HEK293T (cell line): ENCODE measurements at regions not wholly inside any gene's neighbourhood (a gene's known extent, or its start where the extent isn't known, plus 50 kb on each side); places are given as distances from the start of the nearest gene placed in this dataset.

Experiments
- CTCF ChIA-PET: fragments of 350-600 bp; formaldehyde crosslinking; extraction: SDS; loops from one replicate; lab custom pipeline; 2021; ENCODE audit warnings: antibody characterized with exemption, inconsistent platforms; lab: Yijun Ruan, JAX
- POLR2A ChIA-PET: fragments of 350-600 bp; formaldehyde crosslinking; extraction: SDS; loops from one replicate; lab custom pipeline; 2020; ENCODE audit warnings: antibody characterized with exemption, inconsistent platforms; lab: Yijun Ruan, JAX
- DNase-seq: peaks from one replicate; pipeline ENCODE4 v3.0.0; 2012; ENCODE audit warnings: mixed read lengths; ENCODE audit errors: extremely low spot score
- ARNT ChIP-seq: fragments of 450-650 bp; IDR thresholded peaks from 2 replicates; pipeline ENCODE4 v1.6.1; 2017; ENCODE audit warnings: mild to moderate bottlenecking
- BHLHE40 ChIP-seq: fragments of 450-650 bp; IDR thresholded peaks from 2 replicates; pipeline ENCODE4 v1.6.1; 2016; ENCODE audit warnings: mild to moderate bottlenecking, moderate library complexity, borderline replicate concordance
- CTBP1 ChIP-seq: fragments of 450-650 bp; IDR thresholded peaks from 2 replicates; pipeline ENCODE4 v1.6.1; 2016; ENCODE audit warnings: borderline replicate concordance
- ELF4 ChIP-seq: fragments of 450-650 bp; IDR thresholded peaks from 2 replicates; pipeline ENCODE4 v1.6.1; 2017; ENCODE audit warnings: antibody characterized with exemption
- FOXA1 ChIP-seq: fragments of 450-650 bp; IDR thresholded peaks from 2 replicates; pipeline ENCODE4 v1.6.1; 2016; ENCODE audit warnings: mild to moderate bottlenecking
- FOXK2 ChIP-seq: fragments of 450-650 bp; IDR thresholded peaks from 2 replicates; pipeline ENCODE4 v1.6.1; 2016; ENCODE audit warnings: mild to moderate bottlenecking
- FOXM1 ChIP-seq: fragments of 450-650 bp; IDR thresholded peaks from 2 replicates; pipeline ENCODE4 v1.6.1; 2017; ENCODE audit warnings: mild to moderate bottlenecking, borderline replicate concordance
- HDGF ChIP-seq: fragments of 450-650 bp; IDR thresholded peaks from 2 replicates; pipeline ENCODE4 v1.6.1; 2017; ENCODE audit warnings: antibody characterized with exemption, borderline replicate concordance
- L3MBTL2 ChIP-seq: fragments of 450-650 bp; conservative IDR thresholded peaks from 2 replicates; pipeline ENCODE4 v1.6.1; 2016; ENCODE audit warnings: mild to moderate bottlenecking
- LEF1 ChIP-seq: fragments of 450-650 bp; IDR thresholded peaks from 2 replicates; pipeline ENCODE4 v1.6.1; 2017; ENCODE audit warnings: mild to moderate bottlenecking, borderline replicate concordance
- NFRKB ChIP-seq: fragments of 450-650 bp; IDR thresholded peaks from 2 replicates; pipeline ENCODE4 v1.6.1; 2016; ENCODE audit warnings: mild to moderate bottlenecking, moderate library complexity
- SP1 ChIP-seq: fragments of 450-650 bp; IDR thresholded peaks from 2 replicates; pipeline ENCODE4 v1.6.1; 2017
- SUZ12 ChIP-seq: fragments of 450-650 bp; IDR thresholded peaks from 2 replicates; pipeline ENCODE4 v1.6.1; 2016; ENCODE audit warnings: mild to moderate bottlenecking
- TARDBP ChIP-seq: fragments of 450-650 bp; IDR thresholded peaks from 2 replicates; pipeline ENCODE4 v1.6.1; 2016
- ZNF384 ChIP-seq: fragments of 450-650 bp; IDR thresholded peaks from 2 replicates; pipeline ENCODE4 v1.6.1; 2016
- TF ChIP-seq, protein P1 (sequence below): fragments of 450-650 bp; IDR thresholded peaks from 2 replicates; pipeline ENCODE4 v1.6.1; 2016

DNA sequence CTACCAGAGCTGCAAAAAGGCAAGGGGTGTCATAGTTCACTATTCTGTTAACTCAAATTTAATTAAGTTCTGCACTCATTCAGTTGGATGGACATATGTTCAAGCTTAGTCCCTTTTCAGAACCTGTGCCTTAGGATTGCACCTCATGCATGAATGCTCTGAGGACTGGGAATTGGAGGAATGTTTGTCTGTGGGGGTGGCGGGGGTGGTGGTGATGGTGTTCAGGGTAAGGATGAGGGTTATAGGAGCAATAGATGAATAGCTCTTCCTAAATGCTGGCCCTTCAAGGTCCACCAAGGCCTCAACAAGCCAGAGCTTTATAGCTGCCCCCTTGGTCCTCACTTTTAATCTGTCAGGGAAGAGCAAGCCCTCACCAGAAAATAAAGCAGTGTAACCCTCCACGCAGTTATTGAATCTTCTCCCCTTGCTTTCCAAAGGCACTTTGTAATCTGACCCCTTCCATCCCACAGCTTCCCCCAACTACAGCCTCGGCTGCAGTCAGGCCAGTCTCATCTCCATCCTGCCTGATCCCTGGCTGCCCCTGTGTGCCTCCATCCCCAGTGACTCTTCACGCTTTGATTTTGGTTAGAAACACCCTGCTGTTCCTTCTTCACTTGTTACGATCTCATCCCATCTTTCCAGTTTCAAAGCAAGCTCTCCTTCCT, 221.6 kb upstream of the LMCD1 start:
- CTCF ChIA-PET, result no interaction called here
- TF ChIP-seq HDGF (no peak), FOXA1 (no peak), ZNF384 (no peak), LEF1 (no peak), NFRKB (no peak), TARDBP (no peak), SUZ12 (no peak), L3MBTL2 (no peak), FOXK2 (no peak), CTBP1 (no peak), FOXM1 (no peak), ARNT (no peak), BHLHE40 (no peak), ELF4 (no peak), SP1 (no peak)
- TF ChIP-seq, protein P1, sequence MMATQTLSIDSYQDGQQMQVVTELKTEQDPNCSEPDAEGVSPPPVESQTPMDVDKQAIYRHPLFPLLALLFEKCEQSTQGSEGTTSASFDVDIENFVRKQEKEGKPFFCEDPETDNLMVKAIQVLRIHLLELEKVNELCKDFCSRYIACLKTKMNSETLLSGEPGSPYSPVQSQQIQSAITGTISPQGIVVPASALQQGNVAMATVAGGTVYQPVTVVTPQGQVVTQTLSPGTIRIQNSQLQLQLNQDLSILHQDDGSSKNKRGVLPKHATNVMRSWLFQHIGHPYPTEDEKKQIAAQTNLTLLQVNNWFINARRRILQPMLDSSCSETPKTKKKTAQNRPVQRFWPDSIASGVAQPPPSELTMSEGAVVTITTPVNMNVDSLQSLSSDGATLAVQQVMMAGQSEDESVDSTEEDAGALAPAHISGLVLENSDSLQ, result no peak
- POLR2A ChIA-PET, result no interaction called here
- no peak for DNase-seq

DNA sequence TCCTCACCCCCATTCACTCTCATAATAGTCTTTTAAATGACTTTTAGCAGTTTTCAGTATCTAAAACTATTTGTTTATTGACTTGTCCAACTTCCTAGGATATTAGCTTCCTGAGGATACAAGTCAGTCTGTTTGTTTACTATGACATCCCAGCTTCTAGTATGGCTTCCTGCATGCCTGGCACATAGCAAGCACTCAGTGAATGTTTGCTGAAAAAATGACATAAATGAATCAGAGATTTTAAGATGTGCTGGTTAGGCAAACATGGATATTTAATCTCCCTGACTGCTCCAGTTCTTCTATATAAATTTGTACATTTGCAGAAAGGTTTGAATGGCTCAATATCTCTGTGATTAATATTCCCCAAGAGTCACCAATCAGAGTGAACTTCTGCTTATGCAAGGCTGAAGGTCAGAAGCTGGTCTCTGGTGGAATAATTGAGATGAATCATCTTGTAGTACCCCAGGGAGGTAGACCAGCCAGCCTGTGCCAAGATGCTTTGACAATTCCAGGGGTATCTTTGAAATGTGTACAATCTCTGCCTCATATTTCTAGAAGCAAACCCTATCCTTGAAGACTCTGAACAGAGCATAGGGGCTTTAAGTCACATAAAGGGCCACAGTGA, 219.0 kb upstream of the LMCD1 start:
- ChIA-PET CTCF (no interaction called here), POLR2A (no interaction called here)
- DNase-seq, result no peak
- TF ChIP-seq LEF1, result no peak
- no peak for TF ChIP-seq FOXM1
- no peak for TF ChIP-seq FOXA1
- no peak for TF ChIP-seq NFRKB
- TF ChIP-seq CTBP1, result no peak
- no peak for TF ChIP-seq FOXK2
- TF ChIP-seq, protein P1, result no peak

DNA sequence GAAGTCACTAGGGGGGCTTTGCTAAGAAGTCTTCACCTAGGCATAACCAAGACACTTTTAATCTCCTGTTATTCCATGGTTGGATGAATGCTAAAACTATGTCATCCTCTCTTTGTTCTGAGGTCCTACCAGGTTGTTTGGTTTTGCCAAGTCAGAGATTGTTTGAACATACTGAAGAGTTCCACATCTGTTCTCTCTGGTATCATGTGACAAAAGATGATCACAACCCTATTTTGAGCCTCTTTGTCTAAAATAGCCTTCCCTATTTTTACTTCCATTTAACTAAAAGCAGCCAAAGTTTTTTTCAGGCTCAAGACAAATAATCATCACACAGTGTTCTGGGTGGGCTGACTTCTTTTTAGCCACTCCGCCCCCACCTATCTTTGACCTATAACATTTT, 218.4 kb upstream of the LMCD1 start:
- CTCF ChIA-PET, result no interaction called here
- POLR2A ChIA-PET, result no interaction called here

DNA sequence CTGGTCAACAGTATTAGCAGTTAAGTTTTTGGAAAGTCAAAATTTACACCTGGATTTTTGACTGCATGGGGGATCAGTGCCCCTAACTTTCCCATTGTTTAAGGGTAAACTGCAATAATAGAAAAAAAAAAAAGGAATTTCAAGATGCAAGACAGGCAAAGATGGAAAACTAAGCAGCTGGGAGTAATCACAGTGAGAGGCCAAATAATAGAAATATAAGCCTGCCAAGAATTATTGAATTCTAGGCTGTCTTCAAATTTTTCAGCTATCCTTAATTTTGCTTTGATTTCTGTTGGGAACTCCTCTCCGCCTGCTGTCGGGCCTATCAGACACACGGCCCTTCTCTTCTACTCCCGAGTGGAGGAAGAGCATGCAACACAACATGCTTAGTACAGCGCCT, 215.5 kb upstream of the LMCD1 start:
- ChIA-PET CTCF (no interaction called here), POLR2A (no interaction called here)
- TF ChIP-seq TARDBP, result no peak
- no peak for TF ChIP-seq SP1
- TF ChIP-seq, protein P1, result no peak
- no peak for TF ChIP-seq ARNT
- no peak for TF ChIP-seq L3MBTL2
- TF ChIP-seq NFRKB, result no peak
- TF ChIP-seq ZNF384, result no peak
- TF ChIP-seq SUZ12, result no peak
- no peak for DNase-seq

More for the DNA sequence above, 218.4 kb upstream of the LMCD1 start:
- TF ChIP-seq ZNF384 (no peak), HDGF (no peak), FOXK2 (no peak), ELF4 (no peak), ARNT (no peak), SUZ12 (no peak), FOXA1 (no peak), LEF1 (no peak), FOXM1 (no peak)
- no peak for DNase-seq

DNA sequence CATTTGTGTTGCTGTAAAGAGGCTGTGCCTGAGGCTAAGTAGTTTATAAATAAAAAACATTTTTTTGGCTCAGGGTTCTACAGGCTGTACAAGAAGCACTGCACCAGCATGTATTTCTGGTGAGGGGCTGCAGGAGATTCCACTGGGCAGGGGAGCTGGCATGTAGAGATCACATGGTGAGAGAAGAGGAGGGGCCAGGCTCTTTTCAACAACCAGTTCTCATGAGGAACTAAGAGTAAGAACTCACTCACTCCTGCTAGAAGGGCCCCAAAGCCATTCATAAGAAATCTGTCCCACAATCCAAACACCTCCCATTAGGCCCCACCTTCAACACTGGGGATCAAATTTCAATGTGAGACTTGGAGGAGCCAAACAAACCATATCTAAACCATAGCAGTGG, 214.9 kb upstream of the LMCD1 start:
- TF ChIP-seq FOXA1 (no peak), ARNT (no peak), FOXK2 (no peak), NFRKB (no peak), ZNF384 (no peak), HDGF (no peak), L3MBTL2 (no peak), LEF1 (no peak), SP1 (no peak)
- TF ChIP-seq, protein P1, result no peak
- DNase-seq, result no peak
- POLR2A ChIA-PET, result no interaction called here
- CTCF ChIA-PET, result no interaction called here

DNA sequence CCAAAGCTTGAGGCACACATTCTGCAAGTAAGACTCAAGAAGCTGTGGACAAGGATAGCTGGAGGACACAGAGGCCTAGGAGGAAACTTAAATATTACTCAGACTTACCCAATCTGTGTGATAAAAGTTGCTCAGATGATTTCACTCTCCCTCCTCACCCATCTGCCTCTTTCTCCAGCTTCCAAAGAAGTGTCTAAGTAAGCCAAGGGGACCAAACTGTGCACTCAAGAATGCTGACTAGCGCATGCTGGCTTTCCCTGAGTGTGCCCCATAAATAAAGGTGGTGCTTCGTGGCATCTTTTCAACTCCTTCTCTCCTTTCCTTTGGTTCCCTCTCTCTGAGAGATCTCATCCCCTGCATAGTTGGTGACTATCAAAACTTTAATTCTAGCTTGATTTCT, 211.0 kb upstream of the LMCD1 start:
- no peak for DNase-seq
- TF ChIP-seq FOXA1 (no peak), ARNT (no peak), FOXK2 (no peak), ZNF384 (no peak), ELF4 (no peak), BHLHE40 (no peak)
- ChIA-PET POLR2A (no interaction called here), CTCF (interaction anchor here (1.9 kb wide), 1 partner anchor 11 kb away, joined by 10 read pairs; no protein-coding TSS in a partner anchor)
